Adrenal gland (tissue), 5 donors: ENCODE measurements at regions not wholly inside any gene's neighbourhood (a gene's known extent, or its start where the extent isn't known, plus 50 kb on each side); places are given as distances from the start of the nearest gene placed in this dataset.

ENCODE experiments used
- POLR2A ChIP-seq, 2 donors: fragments of 450-650 bp; IDR thresholded peaks; one replicate each; pipeline ENCODE4 v1.6.1; 2017; ENCODE audit warnings: antibody characterized with exemption in 2 of 2, mild to moderate bottlenecking in 2 of 2, moderate library complexity in 1 of 2
- TF ChIP-seq, protein P1 (sequence below), 6 experiments: fragments of 450-650 bp in 4 of 6; fragments of 200-600 bp in 2 of 6; sonication (generic) in 1 of 6; IDR thresholded peaks; 1 replicate in 5 of 6; 2 replicates in 1 of 6; pipeline versions ENCODE4 v1.5.1 to v1.8.0; 2016 to 2021; ENCODE audit warnings: antibody characterized with exemption in 6 of 6, mild to moderate bottlenecking in 2 of 6, moderate library complexity in 1 of 6
- donor health status: DM: no; HTN: no; CAD: no.

DNA sequence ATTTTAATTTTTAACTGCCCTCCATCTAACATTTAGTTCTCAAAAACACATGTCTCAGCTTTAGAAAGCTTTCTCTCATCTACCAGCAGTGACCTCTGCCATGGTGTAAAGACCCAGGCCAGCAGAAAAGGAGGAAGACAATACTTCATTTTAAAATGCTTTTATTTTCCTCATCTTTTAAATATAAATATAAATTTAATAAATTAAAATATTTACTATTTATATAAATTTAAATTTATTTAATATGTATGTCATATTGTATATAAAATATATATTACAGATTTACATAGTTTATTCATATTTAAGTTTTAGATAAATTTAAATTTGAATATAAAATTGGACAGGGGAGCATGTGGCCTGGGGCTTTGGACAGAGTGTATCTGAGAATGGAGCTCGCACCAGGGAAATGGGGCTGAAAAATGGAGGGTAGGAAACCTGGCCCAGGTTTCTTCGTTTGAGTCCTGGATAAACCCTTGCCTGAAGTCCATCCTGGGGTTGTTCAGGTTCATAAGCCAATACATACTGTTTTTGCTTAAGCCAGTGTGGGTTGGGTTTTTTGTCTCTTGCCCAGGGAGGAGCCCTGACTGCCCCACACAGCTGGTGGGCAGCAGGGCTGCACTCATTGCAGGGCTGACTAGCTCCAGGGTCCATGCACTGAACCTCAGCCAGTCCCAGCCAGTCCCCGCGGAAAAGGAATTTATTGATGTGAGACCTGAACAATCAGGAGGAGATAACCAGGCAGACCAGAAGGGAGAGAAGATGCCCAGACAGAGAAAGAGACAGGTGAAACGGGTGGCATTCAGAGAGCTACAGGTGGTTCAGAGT is 77.3 kb upstream of the LAPTM4A start:
- TF ChIP-seq, protein P1, sequence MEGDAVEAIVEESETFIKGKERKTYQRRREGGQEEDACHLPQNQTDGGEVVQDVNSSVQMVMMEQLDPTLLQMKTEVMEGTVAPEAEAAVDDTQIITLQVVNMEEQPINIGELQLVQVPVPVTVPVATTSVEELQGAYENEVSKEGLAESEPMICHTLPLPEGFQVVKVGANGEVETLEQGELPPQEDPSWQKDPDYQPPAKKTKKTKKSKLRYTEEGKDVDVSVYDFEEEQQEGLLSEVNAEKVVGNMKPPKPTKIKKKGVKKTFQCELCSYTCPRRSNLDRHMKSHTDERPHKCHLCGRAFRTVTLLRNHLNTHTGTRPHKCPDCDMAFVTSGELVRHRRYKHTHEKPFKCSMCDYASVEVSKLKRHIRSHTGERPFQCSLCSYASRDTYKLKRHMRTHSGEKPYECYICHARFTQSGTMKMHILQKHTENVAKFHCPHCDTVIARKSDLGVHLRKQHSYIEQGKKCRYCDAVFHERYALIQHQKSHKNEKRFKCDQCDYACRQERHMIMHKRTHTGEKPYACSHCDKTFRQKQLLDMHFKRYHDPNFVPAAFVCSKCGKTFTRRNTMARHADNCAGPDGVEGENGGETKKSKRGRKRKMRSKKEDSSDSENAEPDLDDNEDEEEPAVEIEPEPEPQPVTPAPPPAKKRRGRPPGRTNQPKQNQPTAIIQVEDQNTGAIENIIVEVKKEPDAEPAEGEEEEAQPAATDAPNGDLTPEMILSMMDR (IDR thresholded peaks at IDR 0.05): no peak
- no peak for TF ChIP-seq POLR2A (IDR thresholded peaks at IDR 0.05)
